Activated naive CD4-positive, alpha-beta T cell treated with anti-CD3 and anti-CD28 coated beads for 36 hours (primary cell): ENCODE measurements at regions not wholly inside any gene's neighbourhood (a gene's known extent, or its start where the extent isn't known, plus 50 kb on each side); places are given as distances from the start of the nearest gene placed in this dataset.

Experiments
- CTCF ChIA-PET: fragments of 350-600 bp; sonication (Branson Sonifier 250); formaldehyde crosslinking; loops from one replicate; lab custom pipeline; 2021; ENCODE audit warnings: antibody characterized with exemption; lab: Charles Lee
- DNase-seq: peaks from one replicate; pipeline ENCODE4 v3.0.0-alpha.2; 2020
- H3K27ac Mint-ChIP-seq: one replicate; pipeline ENCODE4 v1.8.0; 2021; ENCODE audit warnings: mild to moderate bottlenecking, mixed read lengths
- H3K27me3 Mint-ChIP-seq: one replicate; pipeline ENCODE4 v1.8.0; 2021; ENCODE audit warnings: low read depth, mixed read lengths
- H3K36me3 Mint-ChIP-seq: one replicate; pipeline ENCODE4 v1.8.0; 2021; ENCODE audit warnings: low read depth, mixed read lengths
- H3K4me1 Mint-ChIP-seq: one replicate; pipeline ENCODE4 v1.8.0; 2021; ENCODE audit warnings: low read depth, mixed read lengths
- H3K4me3 Mint-ChIP-seq: one replicate; pipeline ENCODE4 v1.8.0; 2021; ENCODE audit warnings: mild to moderate bottlenecking, moderate library complexity, mixed read lengths
- H3K9me3 Mint-ChIP-seq: one replicate; pipeline ENCODE4 v1.8.0; 2021; ENCODE audit warnings: mixed read lengths
- intact Hi-C: fragments of 100-400 bp; cut with micrococcal nuclease; formaldehyde crosslinking; loops from one replicate; pipeline ENCODE4 v1.15.1; 2023

DNA sequence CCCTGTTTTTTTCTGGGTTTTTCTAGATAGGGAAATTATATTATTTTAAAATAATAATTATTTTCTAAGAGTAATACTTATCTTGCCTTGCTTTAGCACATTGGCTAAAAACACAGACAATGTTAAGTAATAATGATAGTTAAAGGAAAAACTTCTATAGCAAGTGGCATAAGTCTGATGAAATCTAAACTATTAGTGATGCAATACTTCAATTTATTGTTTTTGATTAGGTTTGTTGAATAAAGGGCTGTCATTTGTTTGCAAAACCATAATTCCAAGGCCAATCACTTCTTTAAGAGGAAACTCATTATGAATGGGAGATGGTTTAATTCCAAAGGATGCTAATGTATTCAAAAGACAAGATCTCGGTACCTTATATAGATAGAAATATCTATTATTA, 293.8 kb upstream of the FBXL7 start:
- intact Hi-C loops = no loop called here
- Mint-ChIP-seq H3K27me3 (no peaks in the 10 kb centered on the region), H3K4me3 (no peak overlapping the region), H3K36me3 (no peaks in the 10 kb centered on the region), H3K27ac (no peak overlapping the region), H3K4me1 (no peaks in the 10 kb centered on the region), H3K9me3 (peaks cover 23% of the 10 kb centered on the region)
- CTCF ChIA-PET = no interaction called here
- no peak for DNase-seq

GRCh38 chr5:15203376-15203775, 296.6 kb upstream of the FBXL7 start:
- Mint-ChIP-seq H3K27ac (no peak overlapping the region), H3K4me1 (no peaks in the 10 kb centered on the region), H3K9me3 (peaks cover 24% of the 10 kb centered on the region), H3K36me3 (no peaks in the 10 kb centered on the region), H3K27me3 (no peaks in the 10 kb centered on the region), H3K4me3 (no peak overlapping the region)
- intact Hi-C loops = no loop called here
- no peak for DNase-seq
- CTCF ChIA-PET = no interaction called here

GRCh38 chr5:15191012-15191411, 309.0 kb upstream of the FBXL7 start:
- H3K27ac Mint-ChIP-seq = no peak overlapping the region
- DNase-seq = no peak
- intact Hi-C loops = no loop called here
- no peak overlapping the region for H3K4me3 Mint-ChIP-seq
- peaks cover 14% of the 10 kb centered on the region for H3K9me3 Mint-ChIP-seq
- H3K27me3 Mint-ChIP-seq = no peaks in the 10 kb centered on the region
- CTCF ChIA-PET = interaction anchor here (0.6 kb wide), 1 partner anchor 501 kb away, joined by 3 read pairs; no protein-coding TSS in a partner anchor
- no peaks in the 10 kb centered on the region for H3K4me1 Mint-ChIP-seq
- H3K36me3 Mint-ChIP-seq = no peaks in the 10 kb centered on the region

DNA sequence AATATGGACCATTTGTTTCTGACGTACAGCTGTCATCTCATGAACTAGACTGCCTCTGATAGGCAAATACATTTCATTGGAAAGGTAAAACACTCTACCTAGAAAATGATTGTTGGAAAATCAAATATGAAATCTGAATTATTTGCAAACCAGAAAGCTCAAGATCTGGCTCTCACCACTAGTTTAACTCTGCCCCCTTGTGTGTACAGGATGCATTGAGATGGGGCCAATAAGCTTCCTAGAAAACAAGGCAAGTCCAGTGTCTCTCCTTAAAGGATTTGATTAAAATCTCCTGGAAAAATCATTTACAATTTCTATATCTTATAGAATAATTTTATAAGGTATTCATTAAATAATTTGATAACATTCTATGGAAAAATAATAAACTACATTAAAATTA, 311.9 kb upstream of the ANKH start:
- CTCF ChIA-PET = no interaction called here
- Mint-ChIP-seq H3K4me3 (no peak overlapping the region), H3K27ac (no peak overlapping the region), H3K36me3 (no peaks in the 10 kb centered on the region), H3K9me3 (peaks cover 20% of the 10 kb centered on the region), H3K4me1 (no peaks in the 10 kb centered on the region), H3K27me3 (no peaks in the 10 kb centered on the region)
- intact Hi-C loops = no loop called here
- no peak for DNase-seq

DNA sequence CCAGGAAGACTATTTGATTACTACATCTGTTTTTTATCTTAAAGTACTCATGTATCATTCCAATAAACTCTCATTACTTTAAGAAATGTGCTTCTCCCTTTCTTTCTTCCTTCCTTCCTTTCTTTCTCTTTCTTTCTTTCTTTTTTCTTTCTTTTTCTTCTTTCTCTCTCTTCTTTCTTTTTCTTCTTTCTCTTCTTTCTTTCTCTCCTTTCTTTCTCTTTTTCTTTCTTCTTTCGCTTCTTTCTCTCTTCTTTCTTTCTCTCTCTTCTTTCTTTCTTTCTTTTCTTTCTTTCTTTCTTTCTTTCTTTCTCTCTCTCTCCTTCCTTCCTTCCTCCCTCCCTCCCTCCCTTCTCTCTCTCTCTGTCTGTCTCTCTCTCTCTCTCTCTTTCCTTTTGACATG, 298.6 kb upstream of the ANKH start:
- Mint-ChIP-seq H3K27me3 (no peaks in the 10 kb centered on the region), H3K4me1 (no peaks in the 10 kb centered on the region), H3K36me3 (no peaks in the 10 kb centered on the region), H3K9me3 (peaks cover 30% of the 10 kb centered on the region), H3K4me3 (no peak overlapping the region), H3K27ac (no peak overlapping the region)
- intact Hi-C loops = no loop called here
- CTCF ChIA-PET = no interaction called here
- DNase-seq = no peak

GRCh38 chr5:15168358-15168757, 296.8 kb upstream of the ANKH start:
- no peak overlapping the region for H3K4me3 Mint-ChIP-seq
- no peaks in the 10 kb centered on the region for H3K27me3 Mint-ChIP-seq
- CTCF ChIA-PET = no interaction called here
- peaks cover 36% of the 10 kb centered on the region for H3K9me3 Mint-ChIP-seq
- no peak overlapping the region for H3K27ac Mint-ChIP-seq
- H3K4me1 Mint-ChIP-seq = no peaks in the 10 kb centered on the region
- H3K36me3 Mint-ChIP-seq = no peaks in the 10 kb centered on the region
- intact Hi-C loops = no loop called here
- DNase-seq = no peak

GRCh38 chr5:15160091-15160490, 288.5 kb upstream of the ANKH start:
- Mint-ChIP-seq H3K36me3 (no peaks in the 10 kb centered on the region), H3K4me1 (no peaks in the 10 kb centered on the region), H3K4me3 (no peak overlapping the region), H3K27ac (no peak overlapping the region), H3K27me3 (no peaks in the 10 kb centered on the region), H3K9me3 (peaks cover 24% of the 10 kb centered on the region)
- intact Hi-C loops = no loop called here
- CTCF ChIA-PET = no interaction called here
- DNase-seq = no peak

GRCh38 chr5:15159606-15160005, 288.0 kb upstream of the ANKH start:
- H3K4me1 Mint-ChIP-seq = no peaks in the 10 kb centered on the region
- no peak for DNase-seq
- intact Hi-C loops = no loop called here
- H3K36me3 Mint-ChIP-seq = no peaks in the 10 kb centered on the region
- no peak overlapping the region for H3K27ac Mint-ChIP-seq
- peaks cover 21% of the 10 kb centered on the region for H3K9me3 Mint-ChIP-seq
- CTCF ChIA-PET = no interaction called here
- H3K27me3 Mint-ChIP-seq = no peaks in the 10 kb centered on the region
- H3K4me3 Mint-ChIP-seq = no peak overlapping the region

GRCh38 chr5:15142458-15142857, 270.9 kb upstream of the ANKH start:
- Mint-ChIP-seq H3K27ac (no peak overlapping the region), H3K36me3 (no peaks in the 10 kb centered on the region), H3K4me3 (no peak overlapping the region), H3K27me3 (no peaks in the 10 kb centered on the region), H3K4me1 (no peaks in the 10 kb centered on the region), H3K9me3 (no peaks in the 10 kb centered on the region)
- no peak for DNase-seq
- CTCF ChIA-PET = no interaction called here
- intact Hi-C loops = no loop called here

DNA sequence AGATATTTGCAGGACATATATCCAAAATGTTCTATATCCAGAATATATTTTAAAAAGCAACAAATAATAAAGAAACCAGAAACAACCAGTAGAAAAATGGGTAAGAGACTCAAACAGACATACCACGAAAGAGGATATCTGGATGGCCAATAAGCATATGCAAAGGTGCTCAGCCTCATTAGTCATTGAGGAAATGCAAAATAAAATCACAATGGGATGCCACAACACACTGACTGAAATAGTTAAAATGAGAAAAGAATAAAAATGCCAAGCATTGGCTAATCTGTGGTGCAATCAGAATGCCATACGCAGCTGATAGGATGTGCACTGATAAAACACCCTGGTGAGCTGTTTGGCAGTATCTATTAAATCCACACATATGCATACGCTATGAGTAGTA, 265.8 kb upstream of the ANKH start:
- H3K9me3 Mint-ChIP-seq = peaks cover 4% of the 10 kb centered on the region
- no peaks in the 10 kb centered on the region for H3K36me3 Mint-ChIP-seq
- no peak overlapping the region for H3K27ac Mint-ChIP-seq
- H3K4me3 Mint-ChIP-seq = no peak overlapping the region
- H3K27me3 Mint-ChIP-seq = no peaks in the 10 kb centered on the region
- DNase-seq = no peak
- intact Hi-C loops = no loop called here
- CTCF ChIA-PET = no interaction called here
- H3K4me1 Mint-ChIP-seq = no peaks in the 10 kb centered on the region

DNA sequence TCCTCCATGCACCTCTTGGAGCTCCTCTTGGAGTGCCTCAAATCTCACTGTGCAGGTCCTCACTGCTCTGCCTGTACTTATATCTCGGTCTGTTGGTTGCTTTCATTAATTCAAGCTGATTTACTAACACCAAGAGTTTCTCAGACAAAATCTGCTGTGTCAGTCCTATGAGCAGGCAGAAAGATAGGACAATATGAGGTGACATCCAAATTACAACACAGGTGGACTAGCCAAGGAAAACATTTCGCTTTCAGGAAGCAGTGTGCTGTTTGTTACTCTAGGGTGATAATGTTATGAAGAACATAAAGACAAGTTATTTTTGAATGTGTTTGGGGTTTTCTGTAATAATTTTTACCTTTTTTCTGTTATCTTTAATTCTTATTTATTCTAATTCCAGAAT, 264.1 kb upstream of the ANKH start:
- Mint-ChIP-seq H3K27ac (no peak overlapping the region), H3K9me3 (peaks cover 7% of the 10 kb centered on the region), H3K4me3 (no peak overlapping the region), H3K4me1 (no peaks in the 10 kb centered on the region), H3K27me3 (no peaks in the 10 kb centered on the region), H3K36me3 (no peaks in the 10 kb centered on the region)
- CTCF ChIA-PET = no interaction called here
- DNase-seq = no peak
- intact Hi-C loops = no loop called here

- DNase-seq = no peak
- Mint-ChIP-seq H3K27me3 (no peaks in the 10 kb centered on the region), H3K27ac (no peak overlapping the region), H3K36me3 (no peaks in the 10 kb centered on the region), H3K9me3 (peaks cover 8% of the 10 kb centered on the region), H3K4me1 (no peaks in the 10 kb centered on the region), H3K4me3 (no peak overlapping the region)
- intact Hi-C loops = no loop called here
- CTCF ChIA-PET = no interaction called here
These were observed 261.9 kb upstream of the ANKH start for GRCh38 chr5:15133456-15133965.

- Mint-ChIP-seq H3K27me3 (no peaks in the 10 kb centered on the region), H3K4me3 (no peak overlapping the region), H3K36me3 (no peaks in the 10 kb centered on the region), H3K4me1 (no peaks in the 10 kb centered on the region), H3K9me3 (peaks cover 12% of the 10 kb centered on the region), H3K27ac (no peak overlapping the region)
- DNase-seq = no peak
- intact Hi-C loops = no loop called here
- CTCF ChIA-PET = no interaction called here
These were observed 261.3 kb upstream of the ANKH start for GRCh38 chr5:15132816-15133405.
